Activated CD4-positive, alpha-beta T cell treated with anti-CD3 and anti-CD28 coated beads, Interleukin-2, amount 50 U/mL, for 48 hours (primary cell): ENCODE measurements at regions not wholly inside any gene's neighbourhood (a gene's known extent, or its start where the extent isn't known, plus 50 kb on each side); places are given as distances from the start of the nearest gene placed in this dataset.
"Not testable (repeated sequence)": the region's sequence is repeated elsewhere in the genome, so short reads cannot be mapped to it uniquely, and the experiment has no call there.

Experiments used
- DNase-seq, 2 experiments: peaks; one replicate each; pipeline ENCODE4 v3.0.0-alpha.2; 2020

DNA sequence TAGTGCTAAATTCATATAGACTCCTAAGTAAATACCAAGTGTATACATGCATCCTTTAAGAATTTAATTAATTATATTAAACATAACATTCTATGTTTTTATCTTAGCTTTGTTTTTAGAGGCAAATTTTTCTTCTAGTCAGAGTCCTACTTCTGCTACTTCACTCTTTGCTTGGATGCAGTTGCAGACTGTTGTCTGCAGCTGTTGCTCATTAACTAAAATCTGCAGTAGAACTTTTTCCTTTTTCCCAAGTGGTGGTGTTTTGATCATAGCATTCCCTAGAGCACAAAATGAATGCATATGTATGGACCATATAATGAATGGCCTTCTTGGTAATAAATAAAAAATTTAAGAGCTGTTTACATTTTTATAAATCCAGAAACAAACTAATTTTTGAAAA lies 198.3 kb downstream of the CASP12 start:
- DNase-seq = no peak

DNA sequence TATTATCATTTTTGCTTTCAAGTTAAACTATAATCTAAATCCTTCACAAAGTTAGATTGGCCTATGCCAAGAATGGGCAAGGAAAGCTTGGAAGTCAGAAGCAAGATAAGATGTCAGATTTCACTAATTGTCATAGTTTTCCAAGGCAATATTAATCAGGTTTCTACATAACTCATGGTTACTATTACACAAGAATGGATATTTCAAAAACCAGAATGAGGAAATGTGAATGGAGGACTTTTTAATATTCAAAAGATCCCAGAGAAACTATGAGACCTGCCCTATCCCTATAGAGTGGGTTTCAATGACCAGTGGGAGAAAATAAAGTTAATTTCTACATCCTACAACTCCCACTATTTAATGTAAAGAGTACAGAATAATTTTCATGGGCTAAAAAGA lies 203.2 kb downstream of the CASP12 start:
- DNase-seq = no peak

DNA sequence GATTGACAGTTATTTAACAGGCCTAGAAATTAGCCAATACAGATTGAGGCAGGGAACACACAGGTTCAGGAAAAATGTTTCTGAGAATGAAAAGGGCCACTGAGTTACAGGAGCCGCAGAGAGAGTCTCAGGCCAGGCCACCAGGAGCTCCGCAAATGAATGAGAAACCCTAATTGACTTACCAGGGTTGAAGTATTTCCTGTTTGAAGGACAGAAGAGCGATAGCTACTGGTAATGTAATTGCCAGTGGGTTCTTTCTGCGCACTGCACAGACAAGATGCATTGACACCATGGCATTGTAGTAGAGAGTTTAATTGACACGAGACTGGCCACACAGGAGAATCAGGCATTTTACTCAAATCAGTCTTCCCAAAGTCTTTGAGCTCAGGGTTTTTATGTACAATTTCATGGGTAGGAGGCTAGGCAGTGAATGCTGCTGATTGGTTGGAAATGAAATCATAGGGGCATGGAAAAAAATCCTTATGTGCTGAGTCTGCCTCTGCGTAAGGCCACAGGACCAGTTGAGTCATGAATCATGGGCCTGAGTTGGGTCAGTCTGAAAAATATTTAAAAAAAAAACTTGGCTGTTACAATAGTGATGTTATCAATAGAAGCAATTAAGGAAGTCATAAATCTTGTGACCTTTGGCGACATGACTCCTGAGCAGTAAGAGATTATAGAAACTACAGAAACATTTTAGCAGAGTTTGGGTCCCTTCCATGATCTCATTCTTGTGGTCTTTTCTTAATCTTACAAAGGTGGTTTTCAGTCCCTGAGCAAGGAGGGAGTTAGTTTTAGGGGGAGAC lies 203.8 kb downstream of the CASP12 start:
- DNase-seq = no peak

GRCh38 chr11:104692751-104693150 lies 205.5 kb downstream of the CASP12 start:
- DNase-seq = no peak

- no peak for DNase-seq
These were observed 207.1 kb downstream of the CASP12 start for GRCh38 chr11:104691129-104691528.

- DNase-seq = no peak
These were observed 208.0 kb downstream of the CASP12 start for GRCh38 chr11:104690241-104690640.

DNA sequence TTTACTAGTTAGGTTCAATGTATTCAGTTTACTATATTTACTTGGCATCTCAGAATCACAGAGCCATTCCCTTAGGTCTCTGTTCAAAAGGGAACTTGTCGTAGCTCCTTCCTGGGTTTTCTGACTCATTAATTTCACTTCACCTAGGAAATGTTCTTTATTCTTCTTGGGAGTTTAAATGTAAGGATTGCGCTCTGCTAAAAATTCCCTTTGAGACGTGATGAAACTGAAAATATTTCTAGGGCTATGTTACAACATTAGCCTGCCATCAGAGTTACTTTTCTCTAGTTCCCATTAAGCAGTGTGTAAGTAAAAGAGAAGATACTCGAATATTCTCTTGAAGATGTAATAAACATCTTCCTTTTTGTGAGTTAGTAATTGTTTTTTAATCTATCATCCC lies 209.5 kb downstream of the CASP12 start:
- DNase-seq = no peak

- DNase-seq = no peak
These were observed 216.1 kb downstream of the CASP12 start for GRCh38 chr11:104682206-104682605.

GRCh38 chr11:104679258-104679657 lies 219.0 kb downstream of the CASP12 start:
- DNase-seq = no peak

DNA sequence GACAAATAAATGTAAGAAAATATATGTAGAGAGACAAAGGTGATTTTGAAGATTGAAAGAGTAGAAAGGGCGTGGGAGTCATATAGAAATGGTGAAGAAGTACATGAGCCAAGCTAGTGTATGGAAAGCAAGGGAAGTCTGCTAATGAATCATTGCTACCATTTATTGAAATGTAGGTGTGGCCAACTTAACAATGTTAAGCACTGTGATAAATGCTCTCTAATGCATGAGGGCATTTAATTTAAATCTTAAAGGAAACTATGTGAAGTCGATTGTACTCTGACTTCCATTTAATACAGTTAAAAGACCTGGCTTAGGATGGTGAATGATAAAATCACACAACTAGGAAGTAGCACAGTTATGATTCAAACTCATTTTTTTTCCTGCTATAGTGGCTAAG lies 219.9 kb downstream of the CASP12 start:
- DNase-seq = no peak

DNA sequence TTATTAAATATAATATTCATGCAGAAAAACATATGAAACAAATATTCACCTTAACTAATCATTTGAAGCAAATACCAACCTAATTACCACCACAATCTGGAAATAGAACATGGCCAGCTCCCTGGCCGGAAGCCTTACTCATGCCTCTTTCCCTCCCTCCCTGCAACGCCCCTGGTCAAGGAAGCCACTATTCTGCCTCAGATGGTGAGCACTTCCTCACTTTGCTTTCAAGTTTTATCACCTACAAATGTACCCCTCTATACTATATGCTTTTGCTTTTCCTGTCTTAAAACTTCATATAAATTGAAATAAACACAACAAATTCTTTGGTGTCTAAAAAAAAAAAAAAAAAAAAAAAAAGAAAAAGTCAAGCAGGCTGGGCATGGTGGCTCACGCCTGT lies 221.2 kb downstream of the CASP12 start:
- not testable (repeated sequence) for DNase-seq

GRCh38 chr11:104672897-104673296 lies 225.4 kb downstream of the CASP12 start:
- no peak for DNase-seq

DNA sequence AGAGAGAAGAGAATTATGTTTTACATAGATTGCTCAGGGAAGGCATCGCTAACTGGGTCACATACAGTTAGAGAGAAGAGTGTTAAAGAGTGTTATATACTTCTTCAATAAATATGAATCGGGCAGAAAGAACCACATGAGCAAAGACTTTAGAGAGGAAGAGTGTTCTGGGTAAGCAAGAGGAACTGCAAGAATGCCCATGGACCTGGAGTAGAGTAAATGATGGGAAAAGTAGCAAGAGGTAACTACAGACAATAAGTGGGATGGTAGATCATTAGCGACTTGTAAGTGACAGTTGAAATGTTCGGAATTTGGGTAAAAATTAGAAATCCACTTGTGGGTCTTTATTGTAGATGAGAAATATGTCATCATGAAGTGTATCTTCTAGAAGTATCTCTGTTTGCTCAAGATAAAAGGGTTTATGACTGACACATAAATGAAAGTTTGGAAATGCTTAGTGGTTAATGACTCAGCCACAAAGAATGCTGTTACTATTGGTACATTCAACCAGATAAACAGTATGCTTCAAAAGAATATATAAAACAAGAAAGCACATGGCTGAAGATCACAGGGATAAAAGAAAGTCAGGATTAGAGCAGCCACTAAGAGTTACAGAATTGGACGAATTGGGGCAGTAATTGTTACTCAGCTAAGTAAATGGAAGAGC lies 229.3 kb downstream of the CASP12 start:
- DNase-seq = no peak

- no peak for DNase-seq
These were observed 231.6 kb downstream of the CASP12 start for GRCh38 chr11:104666624-104667023.

DNA sequence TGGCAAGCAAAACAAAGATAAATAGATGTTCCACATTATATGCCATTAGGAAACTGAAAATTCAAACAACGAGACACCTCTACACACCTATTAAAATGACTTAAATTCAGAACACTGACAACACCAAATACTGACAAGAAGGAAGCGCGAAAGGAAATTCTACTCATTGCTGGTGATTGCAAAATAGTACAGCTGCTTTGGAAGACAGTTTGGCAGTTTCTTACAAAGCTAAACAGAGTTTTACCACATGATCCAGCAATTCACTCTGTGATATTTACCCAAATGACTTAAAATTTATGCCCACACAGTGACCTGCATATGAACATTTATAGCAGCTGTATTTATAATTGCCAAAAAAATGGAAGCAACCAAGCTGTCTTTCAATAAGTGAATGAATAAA lies 232.6 kb downstream of the CASP12 start:
- DNase-seq = no peak

DNA sequence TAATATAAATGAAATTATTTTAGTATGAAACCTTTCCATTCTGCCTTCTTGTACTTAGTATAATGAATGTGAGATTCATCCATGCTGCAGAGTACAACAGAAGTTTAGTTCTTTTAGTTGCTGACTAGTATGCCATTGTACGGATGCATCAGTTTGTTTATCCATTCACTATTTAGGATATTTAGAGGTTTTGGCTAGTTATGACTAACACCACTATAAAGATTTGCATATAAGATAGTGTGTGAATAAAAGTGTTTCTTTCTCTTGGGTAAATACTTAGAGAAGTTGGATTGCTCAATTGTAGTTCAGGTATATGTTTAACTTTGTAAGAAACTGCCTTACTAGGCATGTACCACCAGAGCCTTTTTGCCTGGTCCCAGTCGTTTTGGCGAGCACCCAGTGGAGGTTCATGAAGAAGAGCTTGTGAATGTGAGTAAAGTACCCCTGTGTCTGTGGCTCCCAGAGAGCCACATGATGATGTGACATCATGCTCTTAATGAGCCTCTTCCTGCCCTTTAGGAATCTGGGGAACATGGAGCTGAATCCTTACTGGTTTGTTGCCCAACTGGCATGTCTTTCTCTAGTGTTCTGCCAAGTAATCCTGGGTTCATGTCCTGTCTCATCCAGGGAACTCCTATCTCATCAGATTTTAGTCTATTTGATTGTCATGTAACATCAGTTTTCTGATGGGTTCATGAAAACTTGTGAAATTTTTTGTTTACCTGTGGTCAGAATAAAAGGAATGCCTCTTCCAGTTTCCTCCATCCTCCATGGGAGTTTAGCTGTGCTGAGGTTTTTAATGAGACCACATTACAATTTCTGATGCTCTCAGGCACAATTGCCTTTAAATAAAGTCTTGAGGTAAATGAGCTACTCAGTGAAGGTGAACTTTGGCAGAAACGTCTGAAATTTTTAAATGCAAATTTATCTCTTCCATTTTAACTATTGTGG lies 234.8 kb downstream of the CASP12 start:
- DNase-seq = no peak

DNA sequence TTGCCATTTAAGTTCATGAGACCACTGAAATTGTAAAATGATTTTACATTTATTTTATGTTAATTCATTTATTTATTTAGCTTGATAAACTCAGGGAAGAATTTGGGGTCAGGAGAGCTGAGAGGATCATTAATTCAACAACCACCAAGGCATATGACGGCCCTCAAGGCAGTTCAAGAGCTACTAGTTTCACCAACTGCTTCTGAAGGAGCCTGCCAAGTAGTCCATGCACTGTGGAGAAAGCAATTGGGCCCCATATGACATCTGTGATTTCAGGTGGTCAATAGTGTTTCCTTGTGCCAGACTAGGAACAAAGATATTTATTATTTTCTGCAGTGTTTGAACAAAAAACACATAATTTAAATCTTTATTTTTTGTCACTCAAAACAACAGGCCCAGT lies 236.4 kb downstream of the CASP12 start:
- DNase-seq = no peak

- DNase-seq = no peak
These were observed 236.8 kb downstream of the CASP12 start for GRCh38 chr11:104661471-104661870.

- DNase-seq = no peak
These were observed 240.1 kb downstream of the CASP12 start for GRCh38 chr11:104658177-104658576.

GRCh38 chr11:104657083-104657482 lies 241.2 kb downstream of the CASP12 start:
- no peak for DNase-seq

DNA sequence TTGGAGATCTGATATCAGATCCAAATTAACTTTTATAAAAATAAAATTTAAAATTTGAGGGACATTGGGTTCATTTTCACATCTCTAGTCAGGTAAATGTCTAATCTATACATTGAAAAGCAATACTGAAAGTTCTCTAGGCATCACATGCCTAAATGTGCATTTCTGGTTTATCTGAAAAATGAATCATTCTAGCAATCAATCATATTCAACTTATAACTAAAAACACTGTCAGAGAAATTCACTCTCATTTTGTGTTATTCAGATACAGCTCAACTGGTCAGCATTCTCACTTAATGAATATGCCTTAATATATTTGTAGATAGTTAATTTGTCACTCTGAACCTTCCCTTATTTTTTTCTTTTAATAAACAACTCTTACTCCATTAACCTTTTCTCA lies 243.2 kb downstream of the CASP12 start:
- no peak for DNase-seq

GRCh38 chr11:104654181-104654813 lies 244.0 kb downstream of the CASP12 start:
- DNase-seq = no peak

- no peak for DNase-seq
These were observed 244.9 kb downstream of the CASP12 start for GRCh38 chr11:104653407-104653806.
